ENCODE measurements at regions not wholly inside any gene's neighbourhood (a gene's known extent, or its start where the extent isn't known, plus 50 kb on each side); places are given as distances from the start of the nearest gene placed in this dataset.

DNA sequence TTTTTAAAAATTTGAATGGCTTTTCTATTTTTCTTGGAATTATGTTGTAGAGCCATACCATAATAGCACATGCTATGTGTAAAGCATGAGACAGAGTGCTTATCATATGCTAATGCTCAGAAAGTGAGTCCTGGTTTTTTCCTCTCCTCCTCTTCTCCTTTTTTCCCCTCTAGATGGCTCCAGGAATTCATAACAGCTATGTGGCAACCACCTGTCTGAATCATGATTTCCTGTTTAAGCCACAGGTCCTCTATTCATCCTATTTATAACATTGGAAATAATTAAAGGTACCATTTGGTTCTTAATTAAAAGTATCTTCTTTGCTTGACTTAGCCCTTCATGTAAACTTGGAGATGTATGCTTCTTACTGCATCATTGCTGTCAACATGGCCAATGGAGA is 260.0 kb upstream of the MAP3K7 start:
- DNase-seq (no peak), ATAC-seq (ENCODE audit: low FRiP score in 2 of 2) (no peak)
- Histone ChIP-seq H3K9me3 (no peaks in the 10 kb centered on the region), H3K4me1 (no peaks in the 10 kb centered on the region), H3K4me3 (no peak overlapping the region), H3K36me3 (no peaks in the 10 kb centered on the region), H3K27me3 (no peaks in the 10 kb centered on the region), H3K27ac (no peak overlapping the region)
- TF ChIP-seq POLR2A (IDR thresholded peaks at IDR 0.05) = no peak
- TF ChIP-seq CTCF (IDR thresholded peaks at IDR 0.05) = no peak
- no peak for TF ChIP-seq EP300 (IDR thresholded peaks at IDR 0.05)
- TF ChIP-seq POLR2AphosphoS5 (IDR thresholded peaks at IDR 0.05) = no peak

GRCh38 chr6:90835596-90836212 is 248.8 kb upstream of the MAP3K7 start:
- no peaks in the 10 kb centered on the region for H3K27me3 ChIP-seq
- H3K9me3 ChIP-seq = no peaks in the 10 kb centered on the region
- H3K36me3 ChIP-seq = no peaks in the 10 kb centered on the region
- no peak overlapping the region for H3K27ac ChIP-seq
- TF ChIP-seq EP300 (IDR thresholded peaks at IDR 0.05) = no peak
- no peak for TF ChIP-seq POLR2AphosphoS5 (IDR thresholded peaks at IDR 0.05)
- no peak for TF ChIP-seq CTCF (IDR thresholded peaks at IDR 0.05)
- TF ChIP-seq POLR2A (IDR thresholded peaks at IDR 0.05) = no peak
- WGBS, 2 donors = 67 to 68% methylated on average over 6 of the region's 6 CpGs
- DNase-seq (no peak), ATAC-seq (ENCODE audit: low FRiP score in 2 of 2) (no peak)
- no peaks in the 10 kb centered on the region for H3K4me1 ChIP-seq
- H3K4me3 ChIP-seq = no peak overlapping the region

- Histone ChIP-seq H3K4me1 (no peaks in the 10 kb centered on the region), H3K36me3 (no peaks in the 10 kb centered on the region), H3K4me3 (no peak overlapping the region), H3K27me3 (no peaks in the 10 kb centered on the region), H3K27ac (no peak overlapping the region), H3K9me3 (no peaks in the 10 kb centered on the region)
- no peak for TF ChIP-seq POLR2AphosphoS5 (IDR thresholded peaks at IDR 0.05)
- no peak for TF ChIP-seq POLR2A (IDR thresholded peaks at IDR 0.05)
- no peak for TF ChIP-seq CTCF (IDR thresholded peaks at IDR 0.05)
- TF ChIP-seq EP300 (IDR thresholded peaks at IDR 0.05) = no peak
- ATAC-seq (ENCODE audit: low FRiP score in 2 of 2) = no peak
- WGBS, 2 donors = 69 to 71% methylated on average over 2 of the region's 2 CpGs
- no peak for DNase-seq
Observed at GRCh38 chr6:90829311-90829710, 242.4 kb upstream of the MAP3K7 start.

- H3K4me3 ChIP-seq = no peak overlapping the region
- ATAC-seq (ENCODE audit: low FRiP score in 2 of 2) (no peak), DNase-seq (no peak)
- H3K9me3 ChIP-seq = no peaks in the 10 kb centered on the region
- no peak overlapping the region for H3K27ac ChIP-seq
- H3K4me1 ChIP-seq = no peaks in the 10 kb centered on the region
- TF ChIP-seq EP300 (IDR thresholded peaks at IDR 0.05) = no peak
- TF ChIP-seq POLR2A (IDR thresholded peaks at IDR 0.05) = no peak
- no peak for TF ChIP-seq CTCF (IDR thresholded peaks at IDR 0.05)
- no peak for TF ChIP-seq POLR2AphosphoS5 (IDR thresholded peaks at IDR 0.05)
- no peaks in the 10 kb centered on the region for H3K36me3 ChIP-seq
- no peaks in the 10 kb centered on the region for H3K27me3 ChIP-seq
Observed at GRCh38 chr6:90820436-90820835, 233.6 kb upstream of the MAP3K7 start.

DNA sequence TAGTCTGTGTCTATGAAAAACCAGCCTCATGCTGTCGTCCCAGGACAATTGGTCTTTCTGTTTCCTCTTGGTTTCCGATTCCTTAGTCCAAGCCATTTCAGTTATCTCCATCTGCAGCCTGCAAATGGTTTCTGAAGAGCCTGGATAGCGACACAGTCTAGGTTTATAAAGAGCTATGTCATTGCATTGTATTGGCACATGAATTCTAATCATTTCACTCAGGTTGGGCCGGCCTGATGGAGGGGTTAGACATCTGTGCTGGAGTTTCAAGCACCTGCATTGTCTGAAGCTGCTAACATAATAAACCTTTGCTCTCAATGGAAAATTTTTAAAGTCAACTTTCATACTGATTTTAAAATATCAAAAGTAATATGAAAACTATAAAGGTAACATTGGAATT is 232.6 kb upstream of the MAP3K7 start:
- no peaks in the 10 kb centered on the region for H3K27me3 ChIP-seq
- no peaks in the 10 kb centered on the region for H3K4me1 ChIP-seq
- H3K36me3 ChIP-seq = no peaks in the 10 kb centered on the region
- no peaks in the 10 kb centered on the region for H3K9me3 ChIP-seq
- no peak for TF ChIP-seq POLR2A (IDR thresholded peaks at IDR 0.05)
- TF ChIP-seq POLR2AphosphoS5 (IDR thresholded peaks at IDR 0.05) = no peak
- no peak for TF ChIP-seq CTCF (IDR thresholded peaks at IDR 0.05)
- no peak for TF ChIP-seq EP300 (IDR thresholded peaks at IDR 0.05)
- no peak overlapping the region for H3K4me3 ChIP-seq
- ATAC-seq (ENCODE audit: low FRiP score in 2 of 2) (no peak), DNase-seq (no peak)
- H3K27ac ChIP-seq = no peak overlapping the region
- WGBS, 2 donors = 82 to 83% methylated on average over 4 of the region's 4 CpGs

Data from upper lobe of left lung (tissue), 6 donors.